WTC11 (cell line): ENCODE measurements at regions not wholly inside any gene's neighbourhood (a gene's known extent, or its start where the extent isn't known, plus 50 kb on each side); places are given as distances from the start of the nearest gene placed in this dataset.

ENCODE experiments used
- FOXK1 ChIP-seq: sonication (generic); formaldehyde crosslinking; IDR thresholded peaks from 2 replicates; pipeline ENCODE4 v1.8.0; 2022; ENCODE audit warnings: mild to moderate bottlenecking, moderate library complexity, missing genetic modification reagents
- JUN ChIP-seq: sonication (generic); formaldehyde crosslinking; IDR thresholded peaks from 2 replicates; pipeline ENCODE4 v1.8.0; 2023; ENCODE audit warnings: mild to moderate bottlenecking, missing genetic modification reagents
- SMAD3 ChIP-seq: sonication (generic); formaldehyde crosslinking; IDR thresholded peaks from 2 replicates; pipeline ENCODE4 v1.8.0; 2022; ENCODE audit warnings: missing genetic modification reagents, mild to moderate bottlenecking, borderline replicate concordance
- SP1 ChIP-seq: sonication (generic); formaldehyde crosslinking; conservative IDR thresholded peaks from 2 replicates; pipeline ENCODE4 v1.8.1; 2022; ENCODE audit warnings: missing genetic modification reagents
- ZNF232 ChIP-seq: sonication (generic); formaldehyde crosslinking; IDR thresholded peaks from 2 replicates; pipeline ENCODE4 v1.8.0; 2022; ENCODE audit warnings: mild to moderate bottlenecking, missing genetic modification reagents
- TF ChIP-seq, protein P1 (sequence below): fragments of 200-600 bp; IDR thresholded peaks from 2 replicates; pipeline ENCODE4 v1.8.0; 2022; ENCODE audit warnings: antibody characterized with exemption
- TF ChIP-seq, protein P2 (sequence below): sonication (generic); formaldehyde crosslinking; IDR thresholded peaks from 2 replicates; pipeline ENCODE4 v1.8.1; 2022; ENCODE audit warnings: low read depth, missing genetic modification reagents, borderline replicate concordance
- TF ChIP-seq, protein P3 (sequence below): sonication (generic); formaldehyde crosslinking; IDR thresholded peaks from 2 replicates; pipeline ENCODE4 v1.8.1; 2023; ENCODE audit warnings: mild to moderate bottlenecking, moderate library complexity, missing genetic modification reagents
- TF ChIP-seq, protein P4 (sequence below): sonication (generic); formaldehyde crosslinking; IDR thresholded peaks from 2 replicates; pipeline ENCODE4 v1.8.1; 2023; ENCODE audit warnings: mild to moderate bottlenecking, missing genetic modification reagents, moderate library complexity
- TF ChIP-seq, protein P5 (sequence below): sonication (generic); formaldehyde crosslinking; IDR thresholded peaks from 2 replicates; pipeline ENCODE4 v1.8.0; 2022; ENCODE audit warnings: mild to moderate bottlenecking, missing genetic modification reagents

DNA sequence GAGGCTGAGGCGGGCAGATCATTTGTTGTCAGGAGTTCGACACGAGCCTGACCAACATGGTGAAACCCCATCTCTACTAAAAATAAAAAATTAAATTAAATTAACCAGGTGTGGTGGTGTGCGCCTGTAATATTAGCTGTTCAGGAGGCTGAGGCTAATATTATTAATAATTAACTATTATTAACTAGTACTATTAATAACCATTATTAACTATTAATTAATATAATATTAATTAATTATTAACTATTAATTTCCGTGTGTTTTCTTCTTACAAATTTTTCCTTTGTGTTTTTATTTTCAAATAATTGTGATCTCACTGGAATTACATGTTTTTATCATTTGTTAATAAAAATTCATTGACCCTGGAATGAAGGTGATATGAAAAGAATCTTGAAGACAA is 557.4 kb upstream of the ADGRB3 start:
- TF ChIP-seq SP1 (CRISPR knock-in tag), result no peak
- TF ChIP-seq, protein P1, sequence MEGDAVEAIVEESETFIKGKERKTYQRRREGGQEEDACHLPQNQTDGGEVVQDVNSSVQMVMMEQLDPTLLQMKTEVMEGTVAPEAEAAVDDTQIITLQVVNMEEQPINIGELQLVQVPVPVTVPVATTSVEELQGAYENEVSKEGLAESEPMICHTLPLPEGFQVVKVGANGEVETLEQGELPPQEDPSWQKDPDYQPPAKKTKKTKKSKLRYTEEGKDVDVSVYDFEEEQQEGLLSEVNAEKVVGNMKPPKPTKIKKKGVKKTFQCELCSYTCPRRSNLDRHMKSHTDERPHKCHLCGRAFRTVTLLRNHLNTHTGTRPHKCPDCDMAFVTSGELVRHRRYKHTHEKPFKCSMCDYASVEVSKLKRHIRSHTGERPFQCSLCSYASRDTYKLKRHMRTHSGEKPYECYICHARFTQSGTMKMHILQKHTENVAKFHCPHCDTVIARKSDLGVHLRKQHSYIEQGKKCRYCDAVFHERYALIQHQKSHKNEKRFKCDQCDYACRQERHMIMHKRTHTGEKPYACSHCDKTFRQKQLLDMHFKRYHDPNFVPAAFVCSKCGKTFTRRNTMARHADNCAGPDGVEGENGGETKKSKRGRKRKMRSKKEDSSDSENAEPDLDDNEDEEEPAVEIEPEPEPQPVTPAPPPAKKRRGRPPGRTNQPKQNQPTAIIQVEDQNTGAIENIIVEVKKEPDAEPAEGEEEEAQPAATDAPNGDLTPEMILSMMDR, result no peak
- no peak for TF ChIP-seq JUN (CRISPR knock-in tag)
- TF ChIP-seq, protein P2, sequence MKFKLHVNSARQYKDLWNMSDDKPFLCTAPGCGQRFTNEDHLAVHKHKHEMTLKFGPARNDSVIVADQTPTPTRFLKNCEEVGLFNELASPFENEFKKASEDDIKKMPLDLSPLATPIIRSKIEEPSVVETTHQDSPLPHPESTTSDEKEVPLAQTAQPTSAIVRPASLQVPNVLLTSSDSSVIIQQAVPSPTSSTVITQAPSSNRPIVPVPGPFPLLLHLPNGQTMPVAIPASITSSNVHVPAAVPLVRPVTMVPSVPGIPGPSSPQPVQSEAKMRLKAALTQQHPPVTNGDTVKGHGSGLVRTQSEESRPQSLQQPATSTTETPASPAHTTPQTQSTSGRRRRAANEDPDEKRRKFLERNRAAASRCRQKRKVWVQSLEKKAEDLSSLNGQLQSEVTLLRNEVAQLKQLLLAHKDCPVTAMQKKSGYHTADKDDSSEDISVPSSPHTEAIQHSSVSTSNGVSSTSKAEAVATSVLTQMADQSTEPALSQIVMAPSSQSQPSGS (CRISPR knock-in tag), result no peak
- TF ChIP-seq, protein P3, sequence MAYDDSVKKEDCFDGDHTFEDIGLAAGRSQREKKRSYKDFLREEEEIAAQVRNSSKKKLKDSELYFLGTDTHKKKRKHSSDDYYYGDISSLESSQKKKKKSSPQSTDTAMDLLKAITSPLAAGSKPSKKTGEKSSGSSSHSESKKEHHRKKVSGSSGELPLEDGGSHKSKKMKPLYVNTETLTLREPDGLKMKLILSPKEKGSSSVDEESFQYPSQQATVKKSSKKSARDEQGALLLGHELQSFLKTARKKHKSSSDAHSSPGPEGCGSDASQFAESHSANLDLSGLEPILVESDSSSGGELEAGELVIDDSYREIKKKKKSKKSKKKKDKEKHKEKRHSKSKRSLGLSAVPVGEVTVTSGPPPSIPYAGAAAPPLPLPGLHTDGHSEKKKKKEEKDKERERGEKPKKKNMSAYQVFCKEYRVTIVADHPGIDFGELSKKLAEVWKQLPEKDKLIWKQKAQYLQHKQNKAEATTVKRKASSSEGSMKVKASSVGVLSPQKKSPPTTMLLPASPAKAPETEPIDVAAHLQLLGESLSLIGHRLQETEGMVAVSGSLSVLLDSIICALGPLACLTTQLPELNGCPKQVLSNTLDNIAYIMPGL (CRISPR knock-in tag), result no peak
- TF ChIP-seq, protein P4, sequence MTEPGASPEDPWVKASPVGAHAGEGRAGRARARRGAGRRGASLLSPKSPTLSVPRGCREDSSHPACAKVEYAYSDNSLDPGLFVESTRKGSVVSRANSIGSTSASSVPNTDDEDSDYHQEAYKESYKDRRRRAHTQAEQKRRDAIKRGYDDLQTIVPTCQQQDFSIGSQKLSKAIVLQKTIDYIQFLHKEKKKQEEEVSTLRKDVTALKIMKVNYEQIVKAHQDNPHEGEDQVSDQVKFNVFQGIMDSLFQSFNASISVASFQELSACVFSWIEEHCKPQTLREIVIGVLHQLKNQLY (CRISPR knock-in tag), result no peak
- TF ChIP-seq ZNF232 (CRISPR knock-in tag), result no peak
- TF ChIP-seq SMAD3 (CRISPR knock-in tag), result no peak
- no peak for TF ChIP-seq FOXK1 (CRISPR knock-in tag)
- TF ChIP-seq, protein P5, sequence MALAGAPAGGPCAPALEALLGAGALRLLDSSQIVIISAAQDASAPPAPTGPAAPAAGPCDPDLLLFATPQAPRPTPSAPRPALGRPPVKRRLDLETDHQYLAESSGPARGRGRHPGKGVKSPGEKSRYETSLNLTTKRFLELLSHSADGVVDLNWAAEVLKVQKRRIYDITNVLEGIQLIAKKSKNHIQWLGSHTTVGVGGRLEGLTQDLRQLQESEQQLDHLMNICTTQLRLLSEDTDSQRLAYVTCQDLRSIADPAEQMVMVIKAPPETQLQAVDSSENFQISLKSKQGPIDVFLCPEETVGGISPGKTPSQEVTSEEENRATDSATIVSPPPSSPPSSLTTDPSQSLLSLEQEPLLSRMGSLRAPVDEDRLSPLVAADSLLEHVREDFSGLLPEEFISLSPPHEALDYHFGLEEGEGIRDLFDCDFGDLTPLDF (CRISPR knock-in tag), result no peak
